K562 (cell line): ENCODE measurements at regions not wholly inside any gene's neighbourhood (a gene's known extent, or its start where the extent isn't known, plus 50 kb on each side); places are given as distances from the start of the nearest gene placed in this dataset.

Experiments used
- ATAC-seq: fragments of 200-7000 bp; cut with Tn5 transposase; 3 replicates; pipeline ENCODE4 v1.9.1; 2020; ENCODE audit warnings: moderate library complexity
- BruUV-seq: library from RNA; stranded (reverse); fragments of 400-500 nt; replicated peaks from 2 replicates; lab custom pipeline; 2021; lab: Mats Ljungman, UMichigan
- CTCF ChIA-PET: fragments of 300-600 bp; formaldehyde crosslinking; extraction: SDS; loops from one replicate; lab custom pipeline; 2021; ENCODE audit warnings: low intra/inter-chr PET ratio; lab: Yijun Ruan, JAX
- POLR2A ChIA-PET: fragments of 300-600, 350-650 bp; sonication (Branson Sonifier 250); formaldehyde crosslinking; extraction: SDS; loops from one replicate; lab custom pipeline; 2021; ENCODE audit warnings: antibody characterized with exemption, inconsistent platforms; lab: Yijun Ruan, JAX
- DNase-seq, 4 experiments: peaks; one replicate each; pipeline versions ENCODE4 v3.0.0 to v3.0.0-alpha.2; 2011 to 2018; ENCODE audit warnings: low spot score in 3 of 4, mixed read lengths in 3 of 4; ENCODE audit errors: extremely low read depth in 1 of 4
- FAIRE-seq: peaks from 2 replicates; lab custom pipeline; 2011; peaks lifted over from hg19 to GRCh38; lab: Jason Lieb, UNC
- H2AFZ ChIP-seq: 2 replicates; pipeline ENCODE4 v1.6.0; 2011; ENCODE audit warnings: low read depth, low read length, control low read depth, inconsistent platforms
- H3K27ac ChIP-seq: fragments of 200-600 bp; 3 replicates; pipeline ENCODE4 v1.8.0; 2011; ENCODE audit warnings: low read depth, mild to moderate bottlenecking, control low read depth, inconsistent platforms, low read length, moderate library complexity, mixed read lengths; ENCODE audit errors: extremely low read depth
- H3K27me3 ChIP-seq, 2 experiments: fragments of 300-600 bp in 1 of 2; 2 replicates in 1 of 2; 3 replicates in 1 of 2; pipeline versions ENCODE4 v1.6.0 to v1.8.0; 2011; ENCODE audit warnings: inconsistent platforms in 2 of 2, low read length in 2 of 2, mild to moderate bottlenecking in 1 of 2, mixed read lengths in 1 of 2, moderate library complexity in 1 of 2; ENCODE audit not compliant: control insufficient read depth in 2 of 2, insufficient read depth in 2 of 2
- H3K36me3 ChIP-seq: fragments of 300-600 bp; 3 replicates; pipeline ENCODE4 v1.8.0; 2011; ENCODE audit warnings: mild to moderate bottlenecking, low read length, inconsistent platforms; ENCODE audit not compliant: control insufficient read depth, insufficient read depth
- H3K4me1 ChIP-seq, 2 experiments: fragments of 200-600 bp in 1 of 2; replicated peaks in 1 of 2; 2 replicates in 1 of 2; 3 replicates in 1 of 2; pipeline versions ENCODE4 v1.5.1 to v1.8.0; 2011; ENCODE audit warnings: inconsistent platforms in 2 of 2, low read length in 2 of 2, mild to moderate bottlenecking in 1 of 2, mixed read lengths in 1 of 2, moderate library complexity in 1 of 2; ENCODE audit not compliant: control insufficient read depth in 2 of 2, insufficient read depth in 2 of 2
- H3K4me2 ChIP-seq: 2 replicates; pipeline ENCODE4 v1.6.1; 2011; ENCODE audit warnings: low read length, control low read depth, inconsistent platforms, mixed read lengths; ENCODE audit not compliant: insufficient read depth
- H3K4me3 ChIP-seq: fragments of 200-600 bp; sonication (generic), shearing (Covaris generic); 2 replicates; pipeline ENCODE4 v1.5.1; 2016; ENCODE audit warnings: control low read depth, inconsistent platforms
- H3K79me2 ChIP-seq: fragments of 200-600 bp; 3 replicates; pipeline ENCODE4 v1.8.0; 2011; ENCODE audit warnings: low read length, inconsistent platforms; ENCODE audit not compliant: control insufficient read depth, insufficient read depth
- H3K9ac ChIP-seq, 2 experiments: 2 replicates each; pipeline versions ENCODE4 v1.6.0 to v1.6.1; 2011; ENCODE audit warnings: low read depth in 2 of 2, low read length in 2 of 2, control low read depth in 1 of 2, inconsistent platforms in 1 of 2, mild to moderate bottlenecking in 1 of 2, mixed read lengths in 1 of 2; ENCODE audit not compliant: insufficient read depth in 1 of 2
- H3K9me1 ChIP-seq: one replicate; pipeline ENCODE4 v1.6.0; 2011; ENCODE audit warnings: inconsistent platforms, mild to moderate bottlenecking, low read length, moderate library complexity; ENCODE audit not compliant: control insufficient read depth, insufficient read depth
- H3K9me3 ChIP-seq: replicated peaks from 2 replicates; pipeline ENCODE4 v1.5.1; 2011; ENCODE audit warnings: low read depth, low read length, inconsistent platforms; ENCODE audit not compliant: control insufficient read depth, insufficient read depth
- H4K20me1 ChIP-seq: replicated peaks from 2 replicates; pipeline ENCODE4 v1.6.1; 2011; ENCODE audit warnings: low read length, inconsistent platforms, mixed read lengths; ENCODE audit not compliant: control insufficient read depth, insufficient read depth
- C11orf30 ChIP-seq: fragments of 450-650 bp; IDR thresholded peaks from 2 replicates; pipeline ENCODE4 v1.6.1; 2016; ENCODE audit warnings: low read depth, mild to moderate bottlenecking
- GATAD2A ChIP-seq: fragments of 450-650 bp; IDR thresholded peaks from 2 replicates; pipeline ENCODE4 v1.6.1; 2017
- GTF2A2 ChIP-seq: IDR thresholded peaks from 2 replicates; pipeline ENCODE4 v1.6.1; 2016; ENCODE audit warnings: mild to moderate bottlenecking, missing genetic modification characterization, missing compliant biosample characterization
- HNRNPK ChIP-seq: fragments of 200-400 bp; formaldehyde crosslinking; IDR thresholded peaks from one replicate; pipeline ENCODE4 v1.6.1; 2018; ENCODE audit warnings: mild to moderate bottlenecking, low read depth, low read length; ENCODE audit not compliant: poor library complexity, severe bottlenecking
- MYC ChIP-seq, 2 experiments: fragments of 250-450 bp in 1 of 2; sonication (Bioruptor Pico) in 1 of 2; IDR thresholded peaks; 2 replicates each; pipeline versions ENCODE4 v1.5.1 to v1.6.1; 2012 to 2021; ENCODE audit warnings: low read depth in 2 of 2, borderline replicate concordance in 1 of 2, improper control_type of control experiment in 1 of 2, low read length in 1 of 2, mild to moderate bottlenecking in 1 of 2, moderate library complexity in 1 of 2
- PRPF4 ChIP-seq: fragments of 200-400 bp; formaldehyde crosslinking; IDR thresholded peaks from one replicate; pipeline ENCODE4 v1.6.1; 2017; ENCODE audit warnings: low read length, low read depth, mild to moderate bottlenecking; ENCODE audit not compliant: insufficient read depth, poor library complexity, severe bottlenecking
- PTRF ChIP-seq: fragments of 450-650 bp; IDR thresholded peaks from 2 replicates; pipeline ENCODE4 v1.6.1; 2016; ENCODE audit warnings: mild to moderate bottlenecking, missing genetic modification characterization, missing compliant biosample characterization
- RUNX1 ChIP-seq: sonication (generic); IDR thresholded peaks from 2 replicates; pipeline ENCODE4 v1.6.1; 2016; ENCODE audit warnings: antibody characterized with exemption, low read depth
- SP2 ChIP-seq: IDR thresholded peaks from 2 replicates; pipeline ENCODE4 v1.6.1; 2011; ENCODE audit warnings: mild to moderate bottlenecking, low read depth, low read length, moderate library complexity; ENCODE audit not compliant: poor library complexity, severe bottlenecking; ENCODE audit errors: extremely low read depth
- ZFP30 ChIP-seq: fragments of 250-450 bp; sonication (Bioruptor Pico); IDR thresholded peaks from 2 replicates; pipeline ENCODE4 v1.8.0; 2022; ENCODE audit warnings: moderate library complexity, mild to moderate bottlenecking, inconsistent platforms, borderline replicate concordance
- ZNF23 ChIP-seq: fragments of 250-450 bp; sonication (Bioruptor Pico); IDR thresholded peaks from 2 replicates; pipeline ENCODE4 v1.4.0; 2020; ENCODE audit warnings: mild to moderate bottlenecking
- ZNF436 ChIP-seq: fragments of 250-450, 450-650 bp; sonication (Bioruptor Pico); formaldehyde crosslinking; IDR thresholded peaks from 2 replicates; pipeline ENCODE4 v1.7.0; 2020; ENCODE audit warnings: mild to moderate bottlenecking
- ZNF561 ChIP-seq: fragments of 450-650 bp; formaldehyde crosslinking; conservative IDR thresholded peaks from 2 replicates; pipeline ENCODE4 v1.4.0; 2020; ENCODE audit warnings: mild to moderate bottlenecking, moderate library complexity
- ZNF830 ChIP-seq: fragments of 250-450 bp; sonication (Bioruptor Pico); IDR thresholded peaks from 2 replicates; pipeline ENCODE4 v1.5.0; 2021; ENCODE audit warnings: mild to moderate bottlenecking
- WGBS: fragments of 100-300 bp; shearing (Covaris generic); methylation state at CpG from one replicate; pipeline ENCODE4 v1.1.6; 2016; ENCODE audit warnings: low coverage, mixed read lengths; ENCODE audit not compliant: insufficient coverage; ENCODE audit errors: missing lambda C conversion rate; 5-methylcytosine and 5-hydroxymethylcytosine counted together
- in situ Hi-C: fragments of 300-500 bp; cut with MboI; formaldehyde crosslinking; loops from 4 replicates; pipeline ENCODE4 v1.15.0; 2018; ENCODE audit warnings: inconsistent platforms, mixed read lengths
- intact Hi-C: fragments of 100-400 bp; cut with micrococcal nuclease; formaldehyde crosslinking; loops from 2 replicates; pipeline ENCODE4 v1.14.2; 2022
- TF ChIP-seq, protein P1 (sequence below): fragments of 250-450 bp; sonication (Bioruptor Pico); IDR thresholded peaks from 2 replicates; pipeline ENCODE4 v1.5.0; 2021
- TF ChIP-seq, protein P2 (sequence below): fragments of 450-650 bp; IDR thresholded peaks from 2 replicates; pipeline ENCODE4 v1.6.1; 2016
- TF ChIP-seq, protein P3 (sequence below): sonication (generic); formaldehyde crosslinking; IDR thresholded peaks from 2 replicates; pipeline ENCODE4 v1.8.0; 2022; ENCODE audit warnings: mild to moderate bottlenecking, low read depth, missing genetic modification reagents

DNA sequence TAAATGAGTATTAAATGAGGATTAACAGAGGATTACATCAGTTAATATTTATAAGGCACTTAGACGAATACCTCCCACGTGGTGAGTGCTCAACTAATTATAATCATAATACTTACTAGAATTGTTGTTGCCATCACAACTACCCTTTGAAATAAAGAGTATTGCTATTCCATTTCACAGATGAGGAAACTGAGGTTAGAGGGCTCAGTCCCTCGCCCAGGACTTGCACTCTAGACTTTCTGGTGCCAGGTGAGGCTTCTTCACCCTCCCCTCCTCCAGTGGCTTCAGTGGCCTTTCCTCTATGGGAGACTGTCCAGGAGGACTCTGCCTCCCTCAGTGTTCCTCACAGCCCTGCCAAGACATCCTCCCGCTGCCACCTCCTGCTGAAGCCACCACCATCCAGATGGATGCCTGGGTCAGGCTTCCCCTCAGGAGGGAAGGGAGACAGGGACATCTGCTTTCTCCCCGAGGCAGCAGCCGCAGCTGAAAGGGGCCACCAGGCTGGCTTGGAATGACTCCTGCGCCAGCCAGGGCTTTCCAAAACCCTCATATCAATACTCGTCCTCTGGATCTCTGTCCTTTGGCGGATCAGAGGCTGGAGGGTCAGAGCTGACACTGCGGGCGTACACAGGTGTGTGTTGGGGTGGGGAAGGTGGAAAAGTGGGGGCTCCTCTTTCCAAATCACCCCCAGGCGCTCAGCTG lies 580.1 kb downstream of the BUD13 start:
- Histone ChIP-seq H3K9ac (no peak overlapping the region), H3K9me1 (no peaks in the 10 kb centered on the region), H2AFZ (no peak overlapping the region), H4K20me1 (no peaks in the 10 kb centered on the region), H3K27ac (no peak overlapping the region), H3K36me3 (no peaks in the 10 kb centered on the region), H3K9me3 (no peaks in the 10 kb centered on the region), H3K4me3 (no peak overlapping the region), H3K4me2 (no peak overlapping the region), H3K27me3 (peaks cover 0 to 6% of the 10 kb centered on the region in 2 experiments; a peak in 1 of 5 replicates), H3K79me2 (no peaks in the 10 kb centered on the region), H3K4me1 (no peaks in the 10 kb centered on the region)
- DNase-seq (no peak), ATAC-seq (no peak), FAIRE-seq (no peak)
- no TSS peak for BruUV-seq
- intact Hi-C loops (no loop called here), in situ Hi-C loops (no loop called here)
- CTCF ChIA-PET = no interaction called here
- POLR2A ChIA-PET = no interaction called here
- WGBS = 0% methylated on average over 12 of the region's 12 CpGs
- TF ChIP-seq, protein P1, sequence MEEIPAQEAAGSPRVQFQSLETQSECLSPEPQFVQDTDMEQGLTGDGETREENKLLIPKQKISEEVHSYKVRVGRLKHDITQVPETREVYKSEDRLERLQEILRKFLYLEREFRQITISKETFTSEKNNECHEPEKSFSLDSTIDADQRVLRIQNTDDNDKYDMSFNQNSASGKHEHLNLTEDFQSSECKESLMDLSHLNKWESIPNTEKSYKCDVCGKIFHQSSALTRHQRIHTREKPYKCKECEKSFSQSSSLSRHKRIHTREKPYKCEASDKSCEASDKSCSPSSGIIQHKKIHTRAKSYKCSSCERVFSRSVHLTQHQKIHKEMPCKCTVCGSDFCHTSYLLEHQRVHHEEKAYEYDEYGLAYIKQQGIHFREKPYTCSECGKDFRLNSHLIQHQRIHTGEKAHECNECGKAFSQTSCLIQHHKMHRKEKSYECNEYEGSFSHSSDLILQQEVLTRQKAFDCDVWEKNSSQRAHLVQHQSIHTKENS (CRISPR knock-in tag) = no peak
- TF ChIP-seq ZNF561 (CRISPR knock-in tag) (no peak), SP2 (no peak), GATAD2A (no peak), MYC (IDR thresholded peaks at IDR 0.05; ENCODE audit: low read depth, low read length) (no peak), MYC (CRISPR knock-in tag; IDR thresholded peaks at IDR 0.05; ENCODE audit: borderline replicate concordance, low read depth) (no peak), C11orf30 (no peak), GTF2A2 (no peak), ZNF830 (CRISPR knock-in tag) (no peak), PTRF (tag) (no peak), PRPF4 (no peak), ZNF23 (CRISPR knock-in tag) (no peak), HNRNPK (no peak), ZFP30 (no peak), ZNF436 (no peak), RUNX1 (no peak)
- TF ChIP-seq, protein P2, sequence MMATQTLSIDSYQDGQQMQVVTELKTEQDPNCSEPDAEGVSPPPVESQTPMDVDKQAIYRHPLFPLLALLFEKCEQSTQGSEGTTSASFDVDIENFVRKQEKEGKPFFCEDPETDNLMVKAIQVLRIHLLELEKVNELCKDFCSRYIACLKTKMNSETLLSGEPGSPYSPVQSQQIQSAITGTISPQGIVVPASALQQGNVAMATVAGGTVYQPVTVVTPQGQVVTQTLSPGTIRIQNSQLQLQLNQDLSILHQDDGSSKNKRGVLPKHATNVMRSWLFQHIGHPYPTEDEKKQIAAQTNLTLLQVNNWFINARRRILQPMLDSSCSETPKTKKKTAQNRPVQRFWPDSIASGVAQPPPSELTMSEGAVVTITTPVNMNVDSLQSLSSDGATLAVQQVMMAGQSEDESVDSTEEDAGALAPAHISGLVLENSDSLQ = no peak
- TF ChIP-seq, protein P3, sequence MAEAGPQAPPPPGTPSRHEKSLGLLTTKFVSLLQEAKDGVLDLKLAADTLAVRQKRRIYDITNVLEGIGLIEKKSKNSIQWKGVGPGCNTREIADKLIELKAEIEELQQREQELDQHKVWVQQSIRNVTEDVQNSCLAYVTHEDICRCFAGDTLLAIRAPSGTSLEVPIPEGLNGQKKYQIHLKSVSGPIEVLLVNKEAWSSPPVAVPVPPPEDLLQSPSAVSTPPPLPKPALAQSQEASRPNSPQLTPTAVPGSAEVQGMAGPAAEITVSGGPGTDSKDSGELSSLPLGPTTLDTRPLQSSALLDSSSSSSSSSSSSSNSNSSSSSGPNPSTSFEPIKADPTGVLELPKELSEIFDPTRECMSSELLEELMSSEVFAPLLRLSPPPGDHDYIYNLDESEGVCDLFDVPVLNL (CRISPR knock-in tag) = no peak
